MCF 10A (cell line): ENCODE measurements at regions not wholly inside any gene's neighbourhood (a gene's known extent, or its start where the extent isn't known, plus 50 kb on each side); places are given as distances from the start of the nearest gene placed in this dataset.

Source experiments
- BruUV-seq: library from RNA; stranded (reverse); fragments of 400-500 nt; replicated peaks from 2 replicates; lab custom pipeline; 2021; lab: Mats Ljungman, UMichigan
- CTCF ChIA-PET: fragments of 300-600 bp; sonication (Branson Sonifier 250); formaldehyde crosslinking; extraction: SDS; loops from one replicate; lab custom pipeline; 2021; ENCODE audit warnings: antibody characterized with exemption, inconsistent platforms; lab: Yijun Ruan, JAX
- POLR2A ChIA-PET: fragments of 300-600, 350-650 bp; sonication (Branson Sonifier 250); formaldehyde crosslinking; extraction: SDS; loops from one replicate; lab custom pipeline; 2020; ENCODE audit warnings: antibody characterized with exemption, inconsistent platforms; lab: Yijun Ruan, JAX
- DNase-seq: peaks from one replicate; pipeline ENCODE4 v3.0.0-alpha.2; 2018; ENCODE audit not compliant: unreplicated experiment
- H3K27ac Mint-ChIP-seq: one replicate; pipeline ENCODE4 v1.8.0; 2022; ENCODE audit warnings: mild to moderate bottlenecking, low read depth, mixed read lengths; ENCODE audit not compliant: unreplicated experiment
- H3K27me3 Mint-ChIP-seq: one replicate; pipeline ENCODE4 v1.8.0; 2022; ENCODE audit warnings: mixed read lengths; ENCODE audit not compliant: insufficient read depth, unreplicated experiment
- H3K36me3 Mint-ChIP-seq: one replicate; pipeline ENCODE4 v1.8.0; 2022; ENCODE audit warnings: mild to moderate bottlenecking, moderate library complexity, mixed read lengths; ENCODE audit not compliant: insufficient read depth, unreplicated experiment
- H3K4me1 Mint-ChIP-seq: one replicate; pipeline ENCODE4 v1.8.0; 2022; ENCODE audit warnings: mixed read lengths; ENCODE audit not compliant: insufficient read depth, unreplicated experiment
- H3K4me3 Mint-ChIP-seq: one replicate; pipeline ENCODE4 v1.8.0; 2022; ENCODE audit warnings: mild to moderate bottlenecking, moderate library complexity, mixed read lengths; ENCODE audit not compliant: unreplicated experiment
- H3K9me3 Mint-ChIP-seq: one replicate; pipeline ENCODE4 v1.8.0; 2022; ENCODE audit warnings: mixed read lengths; ENCODE audit not compliant: unreplicated experiment
- CTCF ChIP-seq: fragments of 200-600 bp; IDR thresholded peaks from one replicate; pipeline ENCODE4 v1.8.0; 2022; ENCODE audit warnings: antibody characterized with exemption, mild to moderate bottlenecking; ENCODE audit not compliant: unreplicated experiment
- intact Hi-C: fragments of 100-400 bp; cut with micrococcal nuclease; formaldehyde crosslinking; loops from 2 replicates; pipeline ENCODE4 v1.14.1; 2022

- no peaks in the 10 kb centered on the region for H3K36me3 Mint-ChIP-seq
- H3K4me1 Mint-ChIP-seq: no peaks in the 10 kb centered on the region
- intact Hi-C loops: no loop called here
- BruUV-seq: no TSS peak
- no peak overlapping the region for H3K4me3 Mint-ChIP-seq
- ChIA-PET CTCF (no interaction called here), POLR2A (no interaction called here)
- no peaks in the 10 kb centered on the region for H3K27me3 Mint-ChIP-seq
- no peak for TF ChIP-seq CTCF
- H3K9me3 Mint-ChIP-seq: no peaks in the 10 kb centered on the region
- no peak overlapping the region for H3K27ac Mint-ChIP-seq
- DNase-seq: no peak
These were observed 86.2 kb upstream of the CNKSR3 start for GRCh38 chr6:154596701-154597100.

- POLR2A ChIA-PET: interaction anchor here (0.6 to 1.5 kb wide), 4 partner anchors 17 to 568 kb away, joined by 3 to 4 read pairs (median 3); no protein-coding TSS in a partner anchor
- Mint-ChIP-seq H3K27ac (no peak overlapping the region), H3K9me3 (no peaks in the 10 kb centered on the region), H3K4me1 (peaks cover 5% of the 10 kb centered on the region), H3K36me3 (no peaks in the 10 kb centered on the region), H3K4me3 (no peak overlapping the region), H3K27me3 (no peaks in the 10 kb centered on the region)
- intact Hi-C loops: no loop called here
- TF ChIP-seq CTCF: no peak
- BruUV-seq: no TSS peak
- no peak for DNase-seq
- CTCF ChIA-PET: interaction anchor here (0.8 kb wide), 1 partner anchor 12 kb away, joined by 3 read pairs; no protein-coding TSS in a partner anchor
These were observed 87.9 kb upstream of the CNKSR3 start for GRCh38 chr6:154598399-154598798.

GRCh38 chr6:154602296-154602695 is 91.8 kb upstream of the CNKSR3 start:
- H3K27ac Mint-ChIP-seq: no peak overlapping the region

GRCh38 chr6:154602708-154603107 is 92.2 kb upstream of the CNKSR3 start:
- TF ChIP-seq CTCF: no peak
- no peak overlapping the region for H3K27ac Mint-ChIP-seq
- intact Hi-C loops: no loop called here
- POLR2A ChIA-PET: interaction anchor here (2.2 kb wide), 1 partner anchor 11 kb away, joined by 6 read pairs; no protein-coding TSS in a partner anchor
- no peaks in the 10 kb centered on the region for H3K27me3 Mint-ChIP-seq
- no peaks in the 10 kb centered on the region for H3K36me3 Mint-ChIP-seq
- no peak overlapping the region for H3K4me3 Mint-ChIP-seq
- peaks cover 5% of the 10 kb centered on the region for H3K4me1 Mint-ChIP-seq
- BruUV-seq: no TSS peak
- peak; percentile 19 for DNase-seq
- no peaks in the 10 kb centered on the region for H3K9me3 Mint-ChIP-seq
- CTCF ChIA-PET: no interaction called here

More at GRCh38 chr6:154602296-154602695, 91.8 kb upstream of the CNKSR3 start:
- Mint-ChIP-seq H3K4me1 (peaks cover 5% of the 10 kb centered on the region), H3K4me3 (no peak overlapping the region), H3K9me3 (no peaks in the 10 kb centered on the region), H3K36me3 (no peaks in the 10 kb centered on the region), H3K27me3 (no peaks in the 10 kb centered on the region)
- BruUV-seq: no TSS peak
- CTCF ChIA-PET: interaction anchor here (0.6 kb wide), 1 partner anchor 184 kb away, joined by 3 read pairs; no protein-coding TSS in a partner anchor
- TF ChIP-seq CTCF: no peak
- intact Hi-C loops: no loop called here
- POLR2A ChIA-PET: interaction anchor here (1.0 to 2.2 kb wide), 3 partner anchors 8 to 11 kb away, joined by 3 to 6 read pairs (median 5); no protein-coding TSS in a partner anchor
- DNase-seq: no peak
